Activated CD8-positive, alpha-beta T cell treated with anti-CD3 and anti-CD28 coated beads, Interleukin-2, amount 10 ng/mL, durations not matched to agents 7 days and 5 days (primary cell): ENCODE measurements at regions not wholly inside any gene's neighbourhood (a gene's known extent, or its start where the extent isn't known, plus 50 kb on each side); places are given as distances from the start of the nearest gene placed in this dataset.

Experiments
- ATAC-seq: fragments of 150-1000 bp; cut with Tn5 transposase; one replicate; pipeline ENCODE4 v1.10.0; 2021; ENCODE audit warnings: moderate library complexity
- CTCF ChIA-PET: fragments of 350-600 bp; sonication (Branson Sonifier 250); formaldehyde crosslinking; loops from one replicate; lab custom pipeline; 2021; ENCODE audit warnings: antibody characterized with exemption; lab: Charles Lee
- POLR2A ChIA-PET: fragments of 350-600 bp; sonication (Branson Sonifier 250); formaldehyde crosslinking; loops from one replicate; lab custom pipeline; 2021; ENCODE audit warnings: antibody characterized with exemption; lab: Charles Lee
- DNase-seq: peaks from one replicate; pipeline ENCODE4 v3.0.0-alpha.2; 2020
- H3K27ac Mint-ChIP-seq: one replicate; pipeline ENCODE4 v1.8.0; 2021; ENCODE audit warnings: mild to moderate bottlenecking, mixed read lengths
- H3K27me3 Mint-ChIP-seq: one replicate; pipeline ENCODE4 v1.8.0; 2021; ENCODE audit warnings: low read depth, mixed read lengths
- H3K36me3 Mint-ChIP-seq: one replicate; pipeline ENCODE4 v1.8.0; 2021; ENCODE audit warnings: low read depth, mixed read lengths
- H3K4me1 Mint-ChIP-seq: one replicate; pipeline ENCODE4 v1.8.0; 2021; ENCODE audit warnings: low read depth, mixed read lengths
- H3K4me3 Mint-ChIP-seq: one replicate; pipeline ENCODE4 v1.8.0; 2021; ENCODE audit warnings: mild to moderate bottlenecking, mixed read lengths
- H3K9me3 Mint-ChIP-seq: one replicate; pipeline ENCODE4 v1.8.0; 2022; ENCODE audit warnings: mixed read lengths; ENCODE audit not compliant: insufficient read depth

DNA sequence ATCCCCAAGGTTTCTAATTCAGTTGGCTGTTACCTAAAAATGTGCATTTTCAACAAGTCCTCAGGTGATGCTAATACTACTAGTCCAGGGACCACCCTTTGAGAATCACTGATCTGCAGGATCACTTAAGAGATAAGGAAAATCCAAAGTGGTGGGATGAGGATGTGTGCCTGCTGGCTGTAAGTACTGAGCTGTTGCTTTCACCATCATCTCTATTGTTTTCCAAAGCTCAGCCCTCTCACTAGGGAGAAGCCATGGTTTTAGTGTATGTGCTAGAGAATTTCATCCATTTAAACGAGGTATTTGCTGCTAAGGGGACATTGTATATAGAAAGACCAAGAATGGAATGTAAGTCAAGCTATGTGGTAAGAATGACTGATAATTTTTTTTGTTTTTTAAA, 202.3 kb downstream of the KIF21A start:
- POLR2A ChIA-PET: interaction anchor here (0.5 kb wide), 1 partner anchor 684 kb away, joined by 3 read pairs; no protein-coding TSS in a partner anchor
- Mint-ChIP-seq H3K36me3 (no peaks in the 10 kb centered on the region), H3K4me3 (no peak overlapping the region), H3K9me3 (no peaks in the 10 kb centered on the region), H3K27me3 (no peaks in the 10 kb centered on the region), H3K27ac (no peak overlapping the region), H3K4me1 (no peaks in the 10 kb centered on the region)
- DNase-seq (no peak), ATAC-seq (no peak)
- CTCF ChIA-PET: no interaction called here

DNA sequence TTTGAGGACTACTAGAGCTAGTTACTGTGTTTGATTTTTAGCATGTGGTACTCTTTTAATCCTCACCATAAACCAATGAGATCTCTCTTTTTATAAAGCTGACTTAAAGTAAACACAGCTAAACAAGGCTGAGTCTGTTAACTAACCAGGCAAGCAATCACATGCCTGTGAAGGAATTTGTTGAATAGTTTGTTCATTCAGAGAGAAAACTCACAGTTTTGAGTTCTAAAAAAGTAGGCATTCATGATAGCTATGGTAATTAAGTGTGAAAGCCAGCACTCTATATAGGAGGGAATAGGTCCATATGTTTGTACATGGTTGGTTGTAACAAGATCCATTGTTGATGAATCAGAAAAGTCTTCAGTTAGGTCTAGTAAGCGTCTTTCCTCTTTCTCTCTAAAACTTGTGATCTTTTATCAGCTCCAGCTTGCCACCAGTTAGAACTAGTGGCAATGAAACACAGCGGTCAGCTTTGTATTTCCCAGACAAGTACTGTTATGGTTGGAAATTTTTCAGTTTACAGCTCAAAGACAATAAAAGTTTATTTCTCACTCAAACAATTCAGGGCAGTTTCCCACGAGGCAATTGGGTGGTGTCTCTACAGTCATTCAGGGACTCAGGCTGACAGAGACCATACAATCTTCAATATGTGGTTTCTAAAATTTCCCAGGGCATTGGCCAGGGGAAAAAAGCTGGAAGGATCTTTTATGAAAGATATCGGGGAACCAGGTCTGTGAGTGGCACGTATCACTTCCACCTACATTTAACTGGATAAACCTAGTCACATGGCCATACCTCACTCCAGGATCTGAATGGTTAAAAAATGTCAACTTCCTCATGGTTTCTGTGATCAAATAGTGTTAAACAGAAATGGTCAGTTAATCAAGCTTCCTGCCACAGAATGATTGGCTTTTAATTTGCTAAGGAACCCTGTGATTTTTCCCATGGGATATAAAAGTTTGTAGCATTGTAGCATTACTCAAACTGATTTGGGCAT, 203.1 kb downstream of the KIF21A start:
- no peaks in the 10 kb centered on the region for H3K27me3 Mint-ChIP-seq
- DNase-seq: no peak
- no peaks in the 10 kb centered on the region for H3K4me1 Mint-ChIP-seq
- POLR2A ChIA-PET: interaction anchor here (0.5 kb wide), 1 partner anchor 685 kb away, joined by 3 read pairs; no protein-coding TSS in a partner anchor
- CTCF ChIA-PET: interaction anchor here (0.9 kb wide), 1 partner anchor 33 kb away, joined by 4 read pairs; no protein-coding TSS in a partner anchor
- no peak for ATAC-seq
- no peak overlapping the region for H3K27ac Mint-ChIP-seq
- no peak overlapping the region for H3K4me3 Mint-ChIP-seq
- H3K9me3 Mint-ChIP-seq: no peaks in the 10 kb centered on the region
- no peaks in the 10 kb centered on the region for H3K36me3 Mint-ChIP-seq

DNA sequence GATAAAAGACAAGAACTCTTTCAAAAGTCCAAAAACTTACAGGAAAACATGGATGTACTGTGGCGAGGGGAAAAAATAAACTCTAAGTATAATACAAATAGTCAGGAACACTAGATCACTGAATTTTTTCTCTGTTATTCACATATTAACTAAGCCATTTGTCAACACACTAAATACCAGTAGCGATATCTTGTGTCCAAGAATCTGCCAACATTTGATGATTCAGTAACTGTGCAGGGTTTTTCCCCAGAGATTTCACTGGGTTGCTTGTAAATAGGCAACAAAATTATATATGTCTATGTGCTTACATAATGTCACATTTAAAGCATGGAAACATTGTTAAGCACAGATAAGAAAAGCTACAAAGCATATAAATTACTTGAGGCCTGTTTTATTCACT, 205.9 kb downstream of the KIF21A start:
- H3K27me3 Mint-ChIP-seq: no peaks in the 10 kb centered on the region
- DNase-seq: no peak
- ChIA-PET CTCF (interaction anchor here (0.6 kb wide), 1 partner anchor 37 kb away, joined by 3 read pairs; no protein-coding TSS in a partner anchor), POLR2A (no interaction called here)
- H3K36me3 Mint-ChIP-seq: no peaks in the 10 kb centered on the region
- no peaks in the 10 kb centered on the region for H3K9me3 Mint-ChIP-seq
- ATAC-seq: no peak
- H3K4me1 Mint-ChIP-seq: no peaks in the 10 kb centered on the region
- H3K4me3 Mint-ChIP-seq: no peak overlapping the region
- H3K27ac Mint-ChIP-seq: no peak overlapping the region

DNA sequence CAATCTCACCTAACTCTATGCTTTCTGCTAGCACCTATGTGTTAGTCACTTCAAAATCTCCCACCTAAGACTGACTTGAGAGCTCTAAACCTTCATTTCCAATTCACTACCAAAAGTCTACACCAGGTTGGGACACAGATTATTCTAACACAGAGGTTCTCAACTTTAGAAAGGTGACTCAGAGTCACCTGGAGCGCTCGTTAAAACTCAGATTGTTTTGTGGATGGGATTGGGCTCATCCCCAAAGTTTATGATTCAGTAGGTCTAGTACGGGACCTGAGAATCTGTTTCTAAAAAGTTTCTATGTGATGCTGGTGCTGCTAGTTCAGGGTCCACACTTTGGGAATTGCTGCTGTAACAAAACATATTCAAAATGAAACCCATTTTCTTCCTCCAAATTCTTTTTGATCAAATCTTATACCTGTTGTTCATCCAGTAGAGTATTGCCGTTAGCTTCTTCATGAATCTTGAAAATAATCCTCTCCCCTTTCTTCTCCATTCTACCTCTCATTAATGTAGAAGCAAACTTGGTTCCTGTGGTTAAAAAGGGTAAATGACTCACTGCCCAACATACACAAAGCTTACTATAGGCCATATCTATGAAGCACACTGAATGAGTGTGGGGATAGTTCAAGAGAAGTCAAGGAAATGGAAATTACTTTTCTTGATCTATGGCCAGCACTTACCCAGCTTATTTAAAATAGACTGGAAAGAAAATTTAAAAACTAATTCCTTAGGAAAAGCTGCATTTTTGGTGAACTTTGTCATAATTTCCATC, 206.7 kb downstream of the KIF21A start:
- no peaks in the 10 kb centered on the region for H3K27me3 Mint-ChIP-seq
- no peaks in the 10 kb centered on the region for H3K9me3 Mint-ChIP-seq
- no peak overlapping the region for H3K4me3 Mint-ChIP-seq
- ChIA-PET CTCF (no interaction called here), POLR2A (no interaction called here)
- H3K4me1 Mint-ChIP-seq: no peaks in the 10 kb centered on the region
- H3K36me3 Mint-ChIP-seq: no peaks in the 10 kb centered on the region
- DNase-seq (no peak), ATAC-seq (no peak)
- H3K27ac Mint-ChIP-seq: no peak overlapping the region

DNA sequence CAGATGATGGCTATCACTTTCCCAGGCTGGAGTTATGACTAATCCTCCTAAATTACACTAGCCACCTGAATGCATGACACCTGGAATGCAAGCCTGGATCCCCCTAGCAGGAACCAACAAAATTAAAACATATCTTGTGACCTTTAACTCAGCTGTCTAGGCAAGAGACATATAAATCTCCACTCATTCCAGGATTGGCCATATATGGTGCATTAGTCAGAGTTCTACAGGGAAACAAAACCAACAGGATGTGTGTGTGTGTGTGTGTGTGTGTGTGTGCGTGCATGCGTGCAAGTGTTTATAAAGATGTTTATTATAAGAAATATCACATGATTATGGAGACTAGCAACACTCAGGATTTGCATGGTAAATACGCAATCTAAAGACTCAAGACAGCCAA, 212.8 kb downstream of the KIF21A start:
- no peaks in the 10 kb centered on the region for H3K4me1 Mint-ChIP-seq
- H3K4me3 Mint-ChIP-seq: no peak overlapping the region
- no peak overlapping the region for H3K27ac Mint-ChIP-seq
- no peak for ATAC-seq
- no peaks in the 10 kb centered on the region for H3K27me3 Mint-ChIP-seq
- POLR2A ChIA-PET: no interaction called here
- CTCF ChIA-PET: no interaction called here
- no peak for DNase-seq
- H3K36me3 Mint-ChIP-seq: no peaks in the 10 kb centered on the region
- H3K9me3 Mint-ChIP-seq: no peaks in the 10 kb centered on the region

DNA sequence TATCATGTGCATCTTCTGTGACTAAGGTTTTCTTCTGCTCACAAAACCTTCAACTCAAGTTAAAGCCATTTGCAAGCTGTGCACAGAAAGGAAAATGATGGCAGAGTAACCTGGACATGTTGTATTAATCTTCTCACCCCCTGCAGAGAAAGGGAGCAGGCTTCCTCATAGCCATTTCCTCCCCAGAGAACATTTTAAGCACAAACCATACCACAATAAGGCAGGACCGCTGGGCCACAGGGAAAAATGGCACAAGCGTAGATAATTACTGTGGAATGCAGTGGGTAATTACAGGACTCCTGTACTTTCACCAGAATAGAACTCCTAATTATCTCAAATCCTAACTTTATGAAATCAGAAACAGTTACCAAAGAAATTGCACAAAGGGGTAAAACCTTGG, 215.7 kb downstream of the KIF21A start:
- Mint-ChIP-seq H3K9me3 (no peaks in the 10 kb centered on the region), H3K36me3 (no peaks in the 10 kb centered on the region), H3K27me3 (no peaks in the 10 kb centered on the region), H3K4me1 (no peaks in the 10 kb centered on the region), H3K4me3 (no peak overlapping the region), H3K27ac (no peak overlapping the region)
- CTCF ChIA-PET: no interaction called here
- DNase-seq: no peak
- no peak for ATAC-seq
- POLR2A ChIA-PET: no interaction called here

DNA sequence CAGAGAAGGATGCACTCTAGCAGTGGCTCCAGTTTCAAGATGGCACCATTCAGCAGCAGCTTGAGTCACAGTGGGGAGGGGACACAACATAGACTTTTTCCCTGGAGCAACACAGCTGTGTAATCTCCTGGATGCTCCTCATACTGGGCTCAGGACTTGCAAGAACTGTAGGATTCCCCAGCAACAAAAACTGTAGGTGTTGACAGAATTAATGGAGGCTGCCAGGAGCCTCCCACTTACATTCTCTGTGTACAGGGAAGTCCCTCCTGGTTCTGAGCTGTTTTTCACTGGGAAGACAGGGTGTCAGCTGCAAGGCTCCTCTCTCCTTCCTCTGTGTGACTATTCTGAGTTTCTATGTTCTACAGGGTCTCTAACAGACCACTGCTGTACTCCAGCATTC, 217.9 kb downstream of the KIF21A start:
- no peak for DNase-seq
- H3K27me3 Mint-ChIP-seq: no peaks in the 10 kb centered on the region
- ChIA-PET POLR2A (no interaction called here), CTCF (interaction anchor here (1.2 kb wide), 1 partner anchor 48 kb away, joined by 3 read pairs; no protein-coding TSS in a partner anchor)
- H3K4me1 Mint-ChIP-seq: no peaks in the 10 kb centered on the region
- no peaks in the 10 kb centered on the region for H3K9me3 Mint-ChIP-seq
- ATAC-seq: no peak
- H3K27ac Mint-ChIP-seq: no peak overlapping the region
- H3K36me3 Mint-ChIP-seq: no peaks in the 10 kb centered on the region
- H3K4me3 Mint-ChIP-seq: no peak overlapping the region

DNA sequence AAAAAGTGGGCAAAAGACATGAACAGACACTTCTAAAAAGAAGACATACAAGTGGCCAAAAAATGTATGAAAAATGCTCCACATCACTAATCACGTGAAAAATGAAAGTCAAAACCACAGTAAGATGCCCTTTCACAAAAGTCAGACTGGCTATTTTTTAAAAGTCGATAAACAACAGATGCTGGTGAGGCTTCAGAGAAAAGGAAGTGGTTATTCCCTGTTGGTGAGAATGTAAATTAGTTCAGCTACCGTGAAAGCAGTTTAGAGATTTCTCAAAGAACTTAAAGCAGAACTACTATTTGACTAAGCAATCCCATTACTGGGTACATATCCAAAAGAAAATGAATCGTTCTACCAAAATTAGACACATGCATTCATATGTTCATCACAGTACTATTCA, 237.0 kb downstream of the KIF21A start:
- CTCF ChIA-PET: no interaction called here
- H3K9me3 Mint-ChIP-seq: peaks cover 5% of the 10 kb centered on the region
- H3K4me3 Mint-ChIP-seq: no peak overlapping the region
- ATAC-seq: no peak
- H3K36me3 Mint-ChIP-seq: no peaks in the 10 kb centered on the region
- no peak overlapping the region for H3K27ac Mint-ChIP-seq
- H3K4me1 Mint-ChIP-seq: no peaks in the 10 kb centered on the region
- POLR2A ChIA-PET: no interaction called here
- H3K27me3 Mint-ChIP-seq: no peaks in the 10 kb centered on the region
- DNase-seq: no peak

DNA sequence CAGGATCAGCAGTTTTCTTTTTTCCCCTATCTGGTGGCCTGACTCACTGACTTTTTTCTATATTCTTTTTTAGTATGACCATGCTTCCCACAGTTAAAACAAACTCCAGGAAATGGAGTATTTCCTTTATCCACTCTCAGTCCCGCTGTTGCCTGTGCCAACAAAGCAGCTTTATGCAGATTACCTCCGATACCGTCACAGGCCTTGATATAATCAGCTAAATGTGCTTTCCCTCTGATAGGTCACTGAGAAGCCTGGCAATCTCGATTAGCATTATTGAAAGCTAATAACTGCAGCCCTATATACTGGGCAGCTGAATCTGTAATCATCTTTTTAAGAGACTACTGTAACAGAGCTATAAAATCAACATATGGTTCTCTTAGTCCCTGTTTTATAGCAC, 243.6 kb downstream of the KIF21A start:
- no peak for DNase-seq
- no peaks in the 10 kb centered on the region for H3K36me3 Mint-ChIP-seq
- ATAC-seq: no peak
- no peak overlapping the region for H3K4me3 Mint-ChIP-seq
- peaks cover 5% of the 10 kb centered on the region for H3K9me3 Mint-ChIP-seq
- H3K27ac Mint-ChIP-seq: no peak overlapping the region
- H3K27me3 Mint-ChIP-seq: no peaks in the 10 kb centered on the region
- ChIA-PET CTCF (no interaction called here), POLR2A (no interaction called here)
- H3K4me1 Mint-ChIP-seq: no peaks in the 10 kb centered on the region

DNA sequence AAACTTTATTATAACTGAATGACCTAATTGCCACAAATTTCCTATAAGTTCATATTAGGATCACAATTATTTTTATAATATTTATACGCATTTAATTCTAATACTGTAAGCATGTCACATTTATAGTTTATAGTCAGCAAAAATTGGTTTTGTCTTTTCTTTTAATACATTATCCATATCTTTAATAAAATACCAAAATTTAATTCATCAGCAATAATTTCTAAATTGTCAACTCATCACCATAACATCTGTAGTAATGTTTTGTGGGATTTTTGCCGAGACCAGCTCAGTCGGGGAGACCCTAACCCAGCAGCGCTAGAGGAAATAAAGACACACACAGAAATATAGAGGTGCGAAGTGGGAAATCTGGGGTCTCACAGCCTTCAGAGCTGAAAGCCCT, 254.2 kb downstream of the KIF21A start:
- CTCF ChIA-PET: no interaction called here
- POLR2A ChIA-PET: no interaction called here
- no peaks in the 10 kb centered on the region for H3K27me3 Mint-ChIP-seq
- DNase-seq: no peak
- H3K4me3 Mint-ChIP-seq: no peak overlapping the region
- no peak overlapping the region for H3K27ac Mint-ChIP-seq
- no peaks in the 10 kb centered on the region for H3K9me3 Mint-ChIP-seq
- ATAC-seq: no peak
- H3K36me3 Mint-ChIP-seq: no peaks in the 10 kb centered on the region
- no peaks in the 10 kb centered on the region for H3K4me1 Mint-ChIP-seq

DNA sequence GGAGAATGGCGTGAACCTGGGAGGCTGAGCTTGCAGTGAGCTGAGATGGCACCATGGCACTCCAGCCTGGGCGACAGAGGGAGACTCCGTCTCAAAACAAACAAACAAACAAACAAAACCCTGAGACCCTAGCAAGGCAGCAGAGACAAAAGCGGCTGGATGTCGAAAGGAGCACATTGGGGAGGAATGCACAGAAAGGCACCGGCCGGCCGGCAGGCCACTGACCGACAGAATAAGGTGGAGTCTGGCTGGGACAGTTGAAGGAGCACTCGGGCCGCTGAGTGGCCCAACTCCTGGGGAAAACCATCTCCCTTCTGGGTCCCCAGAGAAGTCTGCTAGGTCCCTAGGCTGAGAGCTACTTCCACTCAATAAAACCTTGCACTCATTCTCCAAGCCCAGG, 256.2 kb downstream of the KIF21A start:
- DNase-seq: no peak
- H3K36me3 Mint-ChIP-seq: no peaks in the 10 kb centered on the region
- no peak overlapping the region for H3K4me3 Mint-ChIP-seq
- H3K27me3 Mint-ChIP-seq: no peaks in the 10 kb centered on the region
- H3K9me3 Mint-ChIP-seq: no peaks in the 10 kb centered on the region
- POLR2A ChIA-PET: no interaction called here
- CTCF ChIA-PET: no interaction called here
- H3K4me1 Mint-ChIP-seq: no peaks in the 10 kb centered on the region
- ATAC-seq: no peak
- H3K27ac Mint-ChIP-seq: no peak overlapping the region

DNA sequence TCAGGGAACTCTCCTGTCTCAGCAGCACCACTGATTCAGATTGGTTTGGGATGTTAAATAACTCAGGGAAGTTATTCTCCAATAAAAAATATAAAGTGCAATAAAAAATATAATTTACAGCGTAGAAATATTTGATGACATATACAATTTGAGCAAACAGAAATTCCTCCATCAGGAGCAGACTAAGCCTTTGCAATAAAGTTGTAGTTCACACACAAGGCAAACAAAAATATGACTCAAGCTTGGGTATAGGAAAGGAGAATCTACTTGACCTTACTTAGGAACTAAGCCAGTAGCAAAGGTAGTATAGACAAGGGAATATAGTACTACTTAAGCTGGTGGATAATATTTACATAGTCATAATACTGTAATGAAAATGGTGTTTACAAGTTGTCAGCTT, 264.1 kb downstream of the KIF21A start:
- CTCF ChIA-PET: no interaction called here
- H3K27me3 Mint-ChIP-seq: no peaks in the 10 kb centered on the region

More for the DNA sequence above, 264.1 kb downstream of the KIF21A start:
- no peak for DNase-seq
- no peak for ATAC-seq
- Mint-ChIP-seq H3K9me3 (no peaks in the 10 kb centered on the region), H3K4me1 (no peaks in the 10 kb centered on the region), H3K36me3 (no peaks in the 10 kb centered on the region), H3K27ac (no peak overlapping the region), H3K4me3 (no peak overlapping the region)
- POLR2A ChIA-PET: no interaction called here
